Stimulated activated naive CD4-positive, alpha-beta T cell (primary cell): ENCODE measurements at regions not wholly inside any gene's neighbourhood (a gene's known extent, or its start where the extent isn't known, plus 50 kb on each side); places are given as distances from the start of the nearest gene placed in this dataset.

Experiments
- DNase-seq, 6 experiments: peaks; one replicate each; lab custom pipeline; 2025; lab: John Stamatoyannopoulos, UW

- no peak for DNase-seq
Measured at GRCh38 chr9:126126807-126127206, 199.8 kb upstream of the MVB12B start.

GRCh38 chr9:126127591-126127990 lies 199.0 kb upstream of the MVB12B start:
- DNase-seq: no peak

GRCh38 chr9:126128494-126129142 lies 198.0 kb upstream of the MVB12B start:
- DNase-seq: no peak

GRCh38 chr9:126131066-126132010 lies 195.3 kb upstream of the MVB12B start:
- no peak for DNase-seq

GRCh38 chr9:126132746-126133145 lies 193.9 kb upstream of the MVB12B start:
- no peak for DNase-seq

- no peak for DNase-seq
Measured at GRCh38 chr9:126144196-126144595, 182.4 kb upstream of the MVB12B start.

GRCh38 chr9:126144603-126145456 lies 181.8 kb upstream of the MVB12B start:
- no peak for DNase-seq

- no peak for DNase-seq
Measured at GRCh38 chr9:126145887-126146253, 180.8 kb upstream of the MVB12B start.

GRCh38 chr9:126146254-126147145 lies 180.1 kb upstream of the MVB12B start:
- no peak for DNase-seq

- DNase-seq: no peak
Measured at GRCh38 chr9:126147186-126147935, 179.3 kb upstream of the MVB12B start.

GRCh38 chr9:126147936-126148870 lies 178.4 kb upstream of the MVB12B start:
- no peak for DNase-seq

GRCh38 chr9:126148994-126149393 lies 177.6 kb upstream of the MVB12B start:
- no peak for DNase-seq

- DNase-seq: no peak
Measured at GRCh38 chr9:126149661-126150060, 177.0 kb upstream of the MVB12B start.

- DNase-seq: no peak
Measured at GRCh38 chr9:126150411-126151030, 176.1 kb upstream of the MVB12B start.

GRCh38 chr9:126151031-126151685 lies 175.5 kb upstream of the MVB12B start:
- no peak for DNase-seq

GRCh38 chr9:126151686-126152134 lies 174.9 kb upstream of the MVB12B start:
- DNase-seq: no peak

GRCh38 chr9:126152622-126153362 lies 173.8 kb upstream of the MVB12B start:
- DNase-seq: no peak

- no peak for DNase-seq
Measured at GRCh38 chr9:126153382-126153781, 173.2 kb upstream of the MVB12B start.
